Astrocyte of the cerebellum (primary cell): ENCODE measurements at regions not wholly inside any gene's neighbourhood (a gene's known extent, or its start where the extent isn't known, plus 50 kb on each side); places are given as distances from the start of the nearest gene placed in this dataset.

Experiments
- DNase-seq: peaks from one replicate; pipeline ENCODE4 v3.0.0-alpha.2; 2011; ENCODE audit warnings: low read depth
- H3K4me3 ChIP-seq: 2 replicates; pipeline ENCODE4 v1.5.1; 2011; ENCODE audit warnings: mild to moderate bottlenecking, low read depth, low read length, moderate library complexity
- in situ Hi-C: cut with HindIII; loops from 2 replicates; pipeline ENCODE4 v1.10.0; 2017; ENCODE audit warnings: low sequenced_read_pairs
- TF ChIP-seq, protein P1 (sequence below): IDR thresholded peaks from 2 replicates; pipeline ENCODE4 v1.5.1; 2012; ENCODE audit warnings: low read length, low read depth, moderate library complexity, mild to moderate bottlenecking; ENCODE audit errors: missing control alignments

DNA sequence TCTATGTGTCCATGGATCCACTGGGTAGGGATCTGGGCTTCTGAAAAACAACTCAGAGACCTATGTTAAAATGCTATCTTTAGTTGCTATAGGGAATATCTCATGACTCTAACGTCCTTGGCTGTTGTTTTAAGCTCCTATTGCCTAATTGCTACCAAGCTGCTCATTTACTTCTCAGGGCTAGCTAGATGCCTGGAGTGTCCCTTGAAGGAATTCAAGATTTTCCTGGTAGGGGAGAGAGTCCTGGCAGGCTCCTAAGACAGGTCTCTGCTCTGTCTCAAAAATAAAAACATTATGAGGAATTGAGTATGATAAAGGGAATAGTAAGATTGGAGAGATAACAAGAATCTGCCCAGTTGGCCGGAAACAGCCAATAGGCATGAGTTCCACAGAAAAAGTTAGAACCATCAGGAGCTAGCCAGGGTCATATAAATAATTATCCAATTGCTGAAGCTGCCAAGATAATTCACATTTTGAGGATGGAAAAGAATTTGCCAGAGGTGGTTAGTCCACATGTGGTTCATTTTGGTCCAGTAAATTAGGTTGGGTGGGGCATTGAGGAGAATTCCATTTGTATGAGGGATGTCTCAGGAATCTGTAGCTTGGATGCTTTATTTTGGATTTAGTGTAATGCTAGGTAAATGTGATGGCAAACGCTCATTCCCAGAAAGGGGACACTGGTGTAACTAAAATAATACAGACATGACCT lies 362.7 kb upstream of the VSTM2A start:
- TF ChIP-seq, protein P1, sequence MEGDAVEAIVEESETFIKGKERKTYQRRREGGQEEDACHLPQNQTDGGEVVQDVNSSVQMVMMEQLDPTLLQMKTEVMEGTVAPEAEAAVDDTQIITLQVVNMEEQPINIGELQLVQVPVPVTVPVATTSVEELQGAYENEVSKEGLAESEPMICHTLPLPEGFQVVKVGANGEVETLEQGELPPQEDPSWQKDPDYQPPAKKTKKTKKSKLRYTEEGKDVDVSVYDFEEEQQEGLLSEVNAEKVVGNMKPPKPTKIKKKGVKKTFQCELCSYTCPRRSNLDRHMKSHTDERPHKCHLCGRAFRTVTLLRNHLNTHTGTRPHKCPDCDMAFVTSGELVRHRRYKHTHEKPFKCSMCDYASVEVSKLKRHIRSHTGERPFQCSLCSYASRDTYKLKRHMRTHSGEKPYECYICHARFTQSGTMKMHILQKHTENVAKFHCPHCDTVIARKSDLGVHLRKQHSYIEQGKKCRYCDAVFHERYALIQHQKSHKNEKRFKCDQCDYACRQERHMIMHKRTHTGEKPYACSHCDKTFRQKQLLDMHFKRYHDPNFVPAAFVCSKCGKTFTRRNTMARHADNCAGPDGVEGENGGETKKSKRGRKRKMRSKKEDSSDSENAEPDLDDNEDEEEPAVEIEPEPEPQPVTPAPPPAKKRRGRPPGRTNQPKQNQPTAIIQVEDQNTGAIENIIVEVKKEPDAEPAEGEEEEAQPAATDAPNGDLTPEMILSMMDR: no peak
- in situ Hi-C loops: no loop called here
- DNase-seq: no peak
- H3K4me3 ChIP-seq: no peak overlapping the region

DNA sequence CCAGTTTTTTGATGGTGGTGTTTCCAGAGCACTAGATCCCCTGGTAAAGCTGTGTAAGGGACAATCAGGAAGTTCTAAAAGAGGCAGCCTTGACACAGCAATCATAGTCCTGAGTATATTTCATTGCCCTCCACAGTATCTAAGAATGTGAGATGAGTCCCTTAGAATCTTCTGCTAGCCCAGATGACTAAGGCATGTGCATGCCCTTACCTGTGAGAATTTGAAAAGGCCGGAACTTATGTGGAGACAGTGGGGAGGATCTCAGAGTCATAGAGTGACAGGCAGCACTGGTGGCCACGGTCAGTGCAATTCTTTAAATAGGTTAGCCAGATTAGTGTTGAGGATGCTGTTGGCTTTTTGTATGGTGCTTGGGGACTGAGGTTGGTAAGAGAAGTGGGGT lies 361.4 kb upstream of the VSTM2A start:
- TF ChIP-seq, protein P1: no peak
- in situ Hi-C loops: no loop called here
- H3K4me3 ChIP-seq: no peak overlapping the region
- DNase-seq: no peak

DNA sequence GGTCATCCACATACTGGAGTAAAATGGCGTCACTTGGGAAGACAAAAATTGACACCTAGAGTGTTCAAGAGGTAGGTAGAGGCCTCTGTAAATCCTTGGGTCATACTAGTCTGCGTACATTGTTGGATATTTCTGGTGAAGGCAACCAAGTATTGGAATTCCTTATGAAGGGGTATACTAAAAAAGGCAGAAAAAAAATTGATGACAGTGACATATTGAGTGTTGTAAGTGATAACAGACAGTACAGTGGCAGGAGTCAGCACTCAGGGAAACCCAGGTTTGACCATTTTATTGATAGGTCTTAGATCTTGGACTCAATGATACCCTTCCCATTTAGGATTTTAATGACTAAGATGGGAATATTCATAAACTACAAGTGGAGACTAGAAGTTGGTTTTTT lies 359.1 kb upstream of the VSTM2A start:
- no peak overlapping the region for H3K4me3 ChIP-seq
- no peak for DNase-seq
- TF ChIP-seq, protein P1: no peak
- in situ Hi-C loops: no loop called here

DNA sequence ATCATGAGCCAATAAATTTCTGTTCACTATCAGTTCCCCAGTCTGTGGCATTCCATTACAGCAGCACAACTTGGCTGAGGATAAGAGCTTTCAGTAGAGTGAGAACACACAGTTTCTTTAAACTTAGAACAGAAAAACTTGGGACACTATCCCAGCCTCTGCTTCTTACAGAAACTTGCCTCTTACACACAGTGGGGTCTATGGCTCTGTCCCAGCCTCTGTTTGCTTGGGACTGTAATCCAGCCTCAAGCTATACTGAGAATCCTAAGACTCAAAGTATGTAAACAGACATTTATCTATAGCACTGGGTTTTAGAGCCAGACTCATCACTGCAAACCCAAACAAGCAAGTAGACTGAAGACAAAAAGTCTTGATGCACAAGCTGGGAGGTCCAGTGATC lies 355.8 kb upstream of the VSTM2A start:
- TF ChIP-seq, protein P1: no peak

DNA sequence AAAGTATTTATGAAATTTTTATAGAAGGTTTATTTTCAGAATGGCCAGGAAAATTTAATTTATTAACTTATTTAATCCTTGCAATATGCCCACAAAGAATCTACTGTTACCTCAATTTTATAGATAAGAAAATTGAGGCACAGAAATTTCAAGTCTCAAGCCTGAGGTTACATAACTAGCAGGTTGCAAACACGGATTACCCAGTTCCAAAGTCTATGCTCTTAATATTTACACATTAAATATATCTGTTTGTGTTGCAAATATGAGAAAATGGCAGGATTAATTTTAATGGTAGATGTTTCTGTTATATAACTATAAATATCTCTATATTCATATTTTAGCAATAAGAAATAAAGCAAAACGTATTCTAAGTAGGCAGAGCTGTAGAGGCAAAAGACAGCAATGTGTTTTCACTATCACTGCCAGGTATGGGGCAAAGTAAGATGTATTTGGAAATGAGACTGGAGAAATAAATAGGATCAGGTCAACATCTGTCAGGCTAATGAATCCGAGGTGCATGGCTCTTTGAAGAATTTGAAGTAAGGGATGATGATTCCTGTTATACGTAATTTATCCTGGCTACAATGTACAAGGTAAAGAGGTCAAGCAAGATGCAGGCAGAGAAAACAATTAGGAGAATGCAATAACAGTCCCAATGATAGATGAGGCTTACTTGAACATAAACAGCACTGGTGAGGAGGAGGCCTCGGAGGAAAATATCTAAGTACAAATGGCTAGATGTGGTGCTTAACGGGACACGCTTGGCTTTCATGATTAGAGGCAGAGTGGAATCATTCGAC lies 354.1 kb upstream of the VSTM2A start:
- in situ Hi-C loops: no loop called here
- TF ChIP-seq, protein P1: no peak
- DNase-seq: no peak
- H3K4me3 ChIP-seq: no peak overlapping the region

More for the DNA sequence above, 355.8 kb upstream of the VSTM2A start:
- in situ Hi-C loops: no loop called here
- H3K4me3 ChIP-seq: no peak overlapping the region
- no peak for DNase-seq

DNA sequence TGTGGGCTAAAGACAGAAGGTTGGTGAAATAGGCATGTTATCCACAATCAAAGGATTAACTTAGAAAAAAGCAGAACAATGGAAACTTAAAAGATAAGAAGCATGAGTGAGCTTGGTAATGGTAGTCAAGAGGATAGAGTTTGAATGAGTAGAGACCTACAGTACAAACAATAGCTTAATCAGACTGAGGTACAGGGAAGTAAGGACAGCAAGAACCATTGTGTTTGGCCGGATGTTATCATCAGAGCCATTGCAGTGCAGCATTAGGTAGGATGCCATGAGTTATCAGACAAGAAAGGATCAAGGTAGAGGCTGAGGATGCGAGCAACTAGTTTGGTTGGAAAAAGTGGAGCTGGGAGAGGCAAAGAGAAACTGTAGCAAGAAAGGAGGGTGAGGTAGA lies 353.3 kb upstream of the VSTM2A start:
- in situ Hi-C loops: no loop called here
- TF ChIP-seq, protein P1: no peak
- H3K4me3 ChIP-seq: no peak overlapping the region
- DNase-seq: no peak
